T-helper 2 cell treated with Interferon-gamma antibody and Interleukin-4, amounts not matched to agents 5 μg/mL and 100 μg/mL, for 36 hours (primary cell): ENCODE measurements at regions not wholly inside any gene's neighbourhood (a gene's known extent, or its start where the extent isn't known, plus 50 kb on each side); places are given as distances from the start of the nearest gene placed in this dataset.

ENCODE experiments used
- DNase-seq: peaks from one replicate; pipeline ENCODE4 v3.0.0; 2021; ENCODE audit warnings: low spot score
- H3K27ac Mint-ChIP-seq: one replicate; pipeline ENCODE4 v1.8.0; 2021; ENCODE audit warnings: mild to moderate bottlenecking, mixed read lengths
- H3K27me3 Mint-ChIP-seq: one replicate; pipeline ENCODE4 v1.8.0; 2021; ENCODE audit warnings: low read depth, mixed read lengths
- H3K36me3 Mint-ChIP-seq: one replicate; pipeline ENCODE4 v1.8.0; 2021; ENCODE audit warnings: low read depth, mixed read lengths
- H3K4me1 Mint-ChIP-seq: one replicate; pipeline ENCODE4 v1.8.0; 2021; ENCODE audit warnings: low read depth, mixed read lengths
- H3K4me3 Mint-ChIP-seq: one replicate; pipeline ENCODE4 v1.8.0; 2022; ENCODE audit warnings: mild to moderate bottlenecking, moderate library complexity, mixed read lengths
- H3K9me3 Mint-ChIP-seq: one replicate; pipeline ENCODE4 v1.8.0; 2021; ENCODE audit warnings: mixed read lengths

DNA sequence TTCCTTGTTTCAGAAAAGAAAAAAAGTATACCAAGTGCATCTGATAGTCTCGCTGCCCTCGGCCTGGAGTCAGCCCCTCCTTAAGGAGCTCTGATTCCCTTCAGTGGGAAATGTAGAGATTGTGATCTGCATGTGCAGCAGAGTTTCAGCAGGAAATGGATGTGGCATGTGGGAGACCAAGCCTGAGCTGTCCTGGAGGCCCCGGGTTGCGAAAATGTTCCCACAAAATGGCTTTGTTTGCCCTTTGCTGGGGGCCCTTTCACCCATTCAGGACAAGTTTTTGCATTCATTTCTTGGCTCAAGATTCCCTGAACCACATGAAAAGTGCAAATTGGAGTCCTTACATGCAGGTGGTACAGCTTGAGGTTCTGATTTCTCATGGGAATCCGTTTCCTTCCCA is 230.9 kb downstream of the GADD45G start:
- DNase-seq = no peak
- Mint-ChIP-seq H3K9me3 (no peaks in the 10 kb centered on the region), H3K27ac (no peak overlapping the region), H3K36me3 (peaks cover 2% of the 10 kb centered on the region), H3K27me3 (peaks cover 32% of the 10 kb centered on the region), H3K4me1 (no peaks in the 10 kb centered on the region), H3K4me3 (no peak overlapping the region)

DNA sequence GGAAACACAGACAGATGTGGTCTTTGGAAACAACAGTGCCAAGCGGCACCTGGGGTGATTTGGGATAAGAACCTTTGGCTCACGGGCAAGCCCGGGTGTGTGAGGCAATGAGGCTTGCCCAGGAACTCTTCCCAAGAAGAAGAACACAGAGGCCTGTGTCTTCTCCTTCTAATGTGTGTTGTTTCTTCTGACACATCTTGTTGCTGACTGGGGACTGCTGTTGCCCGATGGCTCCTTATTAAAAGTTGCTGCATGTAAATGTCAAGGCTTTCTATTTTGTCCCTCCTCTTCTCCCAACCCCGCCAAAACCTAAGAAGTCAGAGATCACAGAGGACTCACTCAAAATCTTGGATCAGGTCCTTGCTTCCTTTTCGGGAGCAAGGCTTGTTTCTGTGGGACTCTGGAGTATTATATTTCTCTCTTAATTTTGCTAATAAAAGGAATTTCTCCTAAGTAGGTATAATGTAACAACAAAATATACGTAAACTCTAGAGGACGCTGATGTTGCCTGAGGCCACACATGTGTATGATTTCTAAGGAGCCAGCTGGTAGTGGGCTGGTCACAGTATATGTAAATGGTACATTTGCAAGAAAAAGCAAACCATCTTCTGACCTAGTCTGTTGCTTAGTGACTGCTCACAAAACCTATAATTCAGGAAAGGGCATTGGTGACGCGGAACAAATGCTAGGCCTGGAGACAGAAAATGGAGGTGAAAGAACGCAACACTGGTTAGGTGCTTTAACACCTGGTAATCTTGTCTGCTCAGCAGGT is 232.5 kb downstream of the GADD45G start:
- DNase-seq = no peak
- peaks cover 33% of the 10 kb centered on the region for H3K27me3 Mint-ChIP-seq
- H3K9me3 Mint-ChIP-seq = no peaks in the 10 kb centered on the region
- H3K36me3 Mint-ChIP-seq = no peaks in the 10 kb centered on the region
- no peaks in the 10 kb centered on the region for H3K4me1 Mint-ChIP-seq
- no peak overlapping the region for H3K4me3 Mint-ChIP-seq
- H3K27ac Mint-ChIP-seq = no peak overlapping the region

DNA sequence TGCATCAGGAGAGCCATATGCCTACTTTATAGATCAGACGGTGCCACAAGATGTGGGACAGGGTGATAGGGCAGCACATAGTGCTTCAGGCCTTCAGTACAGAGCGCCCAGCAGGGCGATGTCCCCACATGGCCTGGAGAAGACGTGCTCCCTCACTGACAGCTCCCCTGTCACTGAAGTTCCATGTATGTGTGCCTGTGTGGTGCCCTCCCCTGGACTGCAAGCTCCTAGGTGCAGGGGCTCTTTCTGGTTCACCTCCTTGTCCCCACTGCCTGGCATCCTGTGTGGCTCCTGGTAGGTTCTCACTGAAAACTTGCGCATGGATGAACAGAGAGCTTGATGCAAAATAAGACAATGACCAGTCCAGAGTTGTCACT is 233.1 kb downstream of the GADD45G start:
- DNase-seq = no peak
- Mint-ChIP-seq H3K4me1 (no peaks in the 10 kb centered on the region), H3K36me3 (no peaks in the 10 kb centered on the region), H3K4me3 (no peak overlapping the region), H3K9me3 (no peaks in the 10 kb centered on the region), H3K27ac (no peak overlapping the region), H3K27me3 (peaks cover 29% of the 10 kb centered on the region)

DNA sequence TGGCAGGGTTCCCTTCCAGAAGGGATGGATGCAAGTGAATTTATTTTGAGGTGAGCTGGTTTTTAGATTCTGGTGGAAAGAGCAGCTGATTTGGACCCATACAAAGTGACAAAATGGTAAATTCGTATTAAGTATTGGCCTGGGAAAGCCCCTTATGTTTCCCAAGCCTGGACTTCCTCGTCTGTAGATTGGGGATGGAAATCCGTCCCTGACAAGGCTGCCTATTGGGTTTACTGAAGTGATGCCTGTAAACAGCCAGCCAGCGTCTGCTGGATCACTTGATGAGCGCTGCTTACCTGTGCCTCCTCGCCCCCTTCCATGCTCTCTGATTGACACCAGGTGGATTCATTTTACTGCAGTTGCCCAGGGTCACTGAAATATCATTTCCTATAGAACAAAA is 233.8 kb downstream of the GADD45G start:
- no peaks in the 10 kb centered on the region for H3K36me3 Mint-ChIP-seq
- DNase-seq = no peak
- H3K4me1 Mint-ChIP-seq = no peaks in the 10 kb centered on the region
- no peak overlapping the region for H3K4me3 Mint-ChIP-seq
- H3K9me3 Mint-ChIP-seq = no peaks in the 10 kb centered on the region
- peaks cover 23% of the 10 kb centered on the region for H3K27me3 Mint-ChIP-seq
- no peak overlapping the region for H3K27ac Mint-ChIP-seq

DNA sequence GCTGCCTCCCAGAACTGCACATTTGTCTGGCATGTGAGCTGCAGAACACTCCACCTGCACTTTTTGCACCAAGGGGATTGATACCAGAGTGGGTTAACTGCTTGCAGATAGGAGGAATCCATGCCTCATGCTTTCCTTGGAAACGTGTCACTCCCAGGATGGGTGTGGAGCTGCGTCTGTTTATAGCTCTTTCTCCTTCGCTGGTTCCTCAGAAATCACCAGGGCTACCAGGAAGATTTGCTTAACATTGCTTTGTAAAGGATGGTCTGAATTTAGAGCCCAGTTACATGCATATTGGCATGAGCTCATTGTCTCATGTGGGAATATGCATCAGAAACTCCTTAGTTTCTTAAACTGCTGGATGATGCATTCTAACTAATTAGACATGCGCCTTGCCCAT is 234.6 kb downstream of the GADD45G start:
- H3K27me3 Mint-ChIP-seq = peaks cover 18% of the 10 kb centered on the region
- H3K4me1 Mint-ChIP-seq = no peaks in the 10 kb centered on the region
- no peaks in the 10 kb centered on the region for H3K9me3 Mint-ChIP-seq

DNA sequence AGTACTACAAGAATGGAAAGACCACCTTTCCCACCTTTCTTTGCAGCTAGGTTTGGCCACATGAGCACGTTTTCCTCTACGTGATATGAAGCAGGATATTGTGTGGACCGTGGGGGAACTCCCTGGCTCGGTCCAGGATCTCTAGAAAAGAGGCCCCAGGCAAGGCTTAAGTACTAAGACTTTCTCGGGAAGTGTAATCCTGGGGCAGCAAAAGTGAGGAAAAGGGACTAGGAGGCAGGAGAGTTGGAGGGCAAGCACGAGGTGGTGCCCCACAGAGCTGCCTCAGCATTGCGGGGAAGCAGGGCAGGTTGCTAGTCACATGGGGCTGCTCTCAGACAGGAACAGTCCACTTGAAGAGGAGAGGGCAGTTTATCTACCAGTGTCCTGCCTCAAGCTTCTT is 235.1 kb downstream of the GADD45G start:
- H3K4me3 Mint-ChIP-seq = no peak overlapping the region
- peaks cover 14% of the 10 kb centered on the region for H3K27me3 Mint-ChIP-seq
- H3K27ac Mint-ChIP-seq = no peak overlapping the region
- H3K9me3 Mint-ChIP-seq = no peaks in the 10 kb centered on the region
- H3K36me3 Mint-ChIP-seq = no peaks in the 10 kb centered on the region
- no peak for DNase-seq
- no peaks in the 10 kb centered on the region for H3K4me1 Mint-ChIP-seq

More for the DNA sequence above, 234.6 kb downstream of the GADD45G start:
- Mint-ChIP-seq H3K27ac (peak overlapping the region; percentile 13), H3K4me3 (no peak overlapping the region), H3K36me3 (no peaks in the 10 kb centered on the region)
- no peak for DNase-seq

DNA sequence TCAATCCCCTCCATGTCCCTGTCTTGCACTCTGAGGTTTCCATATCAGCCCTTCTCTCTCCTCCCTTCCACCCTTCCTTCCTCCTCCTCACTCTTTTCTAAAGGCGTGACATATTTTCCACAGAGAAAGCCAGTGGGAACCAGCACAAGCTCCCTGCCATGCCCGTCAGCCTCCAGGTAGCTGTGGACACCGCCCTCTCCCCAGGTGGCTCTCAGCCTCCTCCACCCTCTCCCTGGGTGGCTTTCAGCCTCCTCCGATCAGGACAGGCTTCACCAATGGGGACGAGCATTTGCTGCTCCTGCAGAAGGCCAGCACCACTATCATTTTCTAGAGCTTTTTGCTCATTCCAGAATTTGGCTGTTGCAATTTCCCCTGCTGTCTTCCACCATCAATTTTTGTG is 236.6 kb downstream of the GADD45G start:
- Mint-ChIP-seq H3K27ac (no peak overlapping the region), H3K9me3 (no peaks in the 10 kb centered on the region), H3K4me1 (no peaks in the 10 kb centered on the region), H3K27me3 (peaks cover 12% of the 10 kb centered on the region), H3K4me3 (no peak overlapping the region), H3K36me3 (no peaks in the 10 kb centered on the region)
- DNase-seq = no peak

DNA sequence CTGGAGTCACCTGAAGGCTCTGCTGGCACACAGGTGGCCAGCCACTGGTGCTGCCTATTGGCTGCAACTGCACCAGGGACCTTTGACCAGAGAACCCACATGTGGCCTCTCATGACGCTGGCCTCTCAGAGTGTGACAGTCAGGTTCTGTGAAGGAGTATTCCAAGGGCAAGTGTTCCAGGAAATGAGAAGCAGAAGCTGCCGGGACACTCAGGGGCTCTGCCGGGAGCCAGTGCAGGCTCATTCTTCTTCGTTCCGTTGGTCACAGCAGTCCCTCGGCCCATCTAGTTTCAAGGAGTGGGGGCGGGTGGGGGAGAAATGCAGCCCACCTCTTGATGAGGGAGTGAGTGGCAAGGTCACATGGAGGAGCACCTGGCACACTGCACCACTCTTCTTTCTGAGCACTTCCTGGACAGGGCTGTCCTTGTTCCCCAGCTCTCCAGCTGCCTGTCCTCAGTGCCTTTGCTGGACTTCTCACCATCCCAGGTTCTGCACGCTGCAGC is 237.5 kb downstream of the GADD45G start:
- H3K27ac Mint-ChIP-seq = no peak overlapping the region
- no peak overlapping the region for H3K4me3 Mint-ChIP-seq
- peaks cover 12% of the 10 kb centered on the region for H3K27me3 Mint-ChIP-seq
- no peaks in the 10 kb centered on the region for H3K4me1 Mint-ChIP-seq
- no peak for DNase-seq
- no peaks in the 10 kb centered on the region for H3K36me3 Mint-ChIP-seq
- no peaks in the 10 kb centered on the region for H3K9me3 Mint-ChIP-seq

DNA sequence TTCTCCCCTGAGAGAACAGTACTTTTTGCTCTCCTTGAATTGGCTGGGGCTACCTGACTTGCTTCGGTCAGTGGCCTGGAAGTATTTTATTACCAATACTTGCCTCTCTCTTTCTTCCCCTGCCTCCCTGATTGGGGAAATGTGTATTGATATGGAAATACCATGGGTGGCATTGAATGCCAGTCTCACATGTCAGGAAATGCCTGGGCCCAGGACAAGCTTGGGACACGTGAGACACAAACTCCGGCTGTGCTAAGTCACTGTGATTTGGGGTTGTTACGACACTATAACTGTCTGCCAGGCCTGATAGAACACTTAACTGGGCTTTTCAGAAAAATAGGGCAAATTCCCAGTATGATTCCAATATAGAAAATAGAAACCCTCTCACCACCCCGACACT is 238.3 kb downstream of the GADD45G start:
- no peak for DNase-seq
- no peaks in the 10 kb centered on the region for H3K4me1 Mint-ChIP-seq
- peaks cover 12% of the 10 kb centered on the region for H3K27me3 Mint-ChIP-seq
- no peak overlapping the region for H3K4me3 Mint-ChIP-seq
- H3K27ac Mint-ChIP-seq = no peak overlapping the region
- H3K36me3 Mint-ChIP-seq = no peaks in the 10 kb centered on the region
- H3K9me3 Mint-ChIP-seq = no peaks in the 10 kb centered on the region

DNA sequence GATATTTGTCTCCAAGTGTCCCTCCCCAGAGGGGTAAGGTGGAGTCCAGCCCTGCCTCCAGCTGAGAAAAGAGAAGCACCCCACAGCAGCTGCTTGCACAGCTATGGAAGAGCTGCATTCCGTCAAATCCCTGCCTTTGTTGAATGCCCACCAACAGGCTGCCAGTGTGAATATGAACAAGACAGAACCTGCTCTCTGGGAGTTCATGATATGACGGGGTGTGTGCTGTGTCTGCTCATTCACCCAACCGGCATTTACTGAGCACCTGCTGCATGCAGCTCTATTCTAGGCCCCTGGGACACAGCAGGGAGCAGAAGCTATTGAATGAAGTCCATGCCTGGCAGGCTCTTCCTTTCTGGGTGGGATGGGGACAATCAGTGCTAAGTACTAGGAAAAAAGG is 238.8 kb downstream of the GADD45G start:
- H3K9me3 Mint-ChIP-seq = no peaks in the 10 kb centered on the region
- no peaks in the 10 kb centered on the region for H3K36me3 Mint-ChIP-seq
- DNase-seq = no peak
- H3K27me3 Mint-ChIP-seq = peaks cover 12% of the 10 kb centered on the region
- no peaks in the 10 kb centered on the region for H3K4me1 Mint-ChIP-seq
- H3K4me3 Mint-ChIP-seq = no peak overlapping the region
- no peak overlapping the region for H3K27ac Mint-ChIP-seq

DNA sequence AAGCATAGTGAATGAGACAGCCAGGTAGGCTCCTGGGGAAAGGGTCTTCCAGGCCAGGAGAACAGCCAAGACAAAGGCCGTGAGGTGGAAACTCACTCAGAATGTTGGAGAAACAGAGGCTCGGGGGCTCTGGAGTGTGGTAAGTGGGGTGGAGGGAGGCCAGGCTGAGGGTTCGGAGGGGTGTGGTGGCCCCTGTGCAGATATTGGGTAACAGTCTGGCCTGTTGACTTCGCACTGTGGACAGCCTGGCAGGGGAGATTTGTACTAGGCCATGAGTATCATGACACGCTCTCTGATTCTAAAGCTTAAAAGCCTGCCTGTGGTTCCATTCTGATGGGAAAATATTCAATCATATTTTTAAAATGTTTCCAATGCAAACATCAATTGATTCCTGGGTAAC is 239.3 kb downstream of the GADD45G start:
- Mint-ChIP-seq H3K4me1 (no peaks in the 10 kb centered on the region), H3K9me3 (no peaks in the 10 kb centered on the region), H3K27ac (no peak overlapping the region), H3K36me3 (no peaks in the 10 kb centered on the region), H3K27me3 (peaks cover 8% of the 10 kb centered on the region), H3K4me3 (no peak overlapping the region)
- DNase-seq = no peak

DNA sequence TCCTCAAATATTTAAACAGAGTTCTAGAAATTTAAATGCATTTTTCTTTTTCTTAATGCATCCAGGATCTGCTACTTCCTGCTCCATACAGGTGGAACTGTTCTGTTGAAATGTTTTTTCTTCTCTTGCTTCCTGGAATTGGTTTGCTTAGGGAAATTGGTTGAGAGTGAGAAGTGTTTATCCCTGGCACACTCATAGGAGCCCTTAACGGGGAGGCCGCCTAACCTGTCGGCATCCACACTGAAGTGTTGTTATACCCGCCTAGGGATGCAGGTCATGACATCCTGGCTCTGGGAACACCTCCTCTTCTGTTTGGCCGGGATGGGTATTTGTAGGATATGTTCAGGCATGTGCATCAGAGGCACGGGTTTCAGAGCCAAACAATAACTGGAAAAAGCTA is 239.7 kb downstream of the GADD45G start:
- H3K9me3 Mint-ChIP-seq = no peaks in the 10 kb centered on the region
- no peaks in the 10 kb centered on the region for H3K4me1 Mint-ChIP-seq
- no peak overlapping the region for H3K27ac Mint-ChIP-seq
- peaks cover 8% of the 10 kb centered on the region for H3K27me3 Mint-ChIP-seq
- H3K36me3 Mint-ChIP-seq = no peaks in the 10 kb centered on the region
- no peak overlapping the region for H3K4me3 Mint-ChIP-seq
- DNase-seq = no peak

DNA sequence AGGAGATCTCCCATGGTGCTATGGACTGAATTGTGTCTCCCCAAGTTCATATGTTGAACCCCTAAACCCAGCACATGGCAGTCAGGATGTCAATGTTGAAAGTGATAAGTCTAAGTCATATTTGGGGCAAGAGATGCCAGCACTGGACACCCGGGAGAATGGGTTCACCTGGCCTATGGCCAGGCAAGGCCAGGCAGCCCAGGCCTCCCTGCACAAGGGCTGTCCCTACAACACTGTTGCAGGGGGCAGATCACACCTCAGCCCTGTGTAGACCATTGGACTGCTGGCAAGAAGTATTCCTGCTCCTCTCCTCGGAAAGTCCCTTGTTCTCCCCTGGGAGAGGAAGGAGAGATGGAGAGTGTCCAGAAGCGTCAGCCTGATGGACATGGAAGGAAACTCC is 240.5 kb downstream of the GADD45G start:
- Mint-ChIP-seq H3K4me3 (no peak overlapping the region), H3K9me3 (no peaks in the 10 kb centered on the region), H3K4me1 (no peaks in the 10 kb centered on the region), H3K36me3 (no peaks in the 10 kb centered on the region), H3K27me3 (peaks cover 8% of the 10 kb centered on the region), H3K27ac (no peak overlapping the region)
- DNase-seq = no peak

DNA sequence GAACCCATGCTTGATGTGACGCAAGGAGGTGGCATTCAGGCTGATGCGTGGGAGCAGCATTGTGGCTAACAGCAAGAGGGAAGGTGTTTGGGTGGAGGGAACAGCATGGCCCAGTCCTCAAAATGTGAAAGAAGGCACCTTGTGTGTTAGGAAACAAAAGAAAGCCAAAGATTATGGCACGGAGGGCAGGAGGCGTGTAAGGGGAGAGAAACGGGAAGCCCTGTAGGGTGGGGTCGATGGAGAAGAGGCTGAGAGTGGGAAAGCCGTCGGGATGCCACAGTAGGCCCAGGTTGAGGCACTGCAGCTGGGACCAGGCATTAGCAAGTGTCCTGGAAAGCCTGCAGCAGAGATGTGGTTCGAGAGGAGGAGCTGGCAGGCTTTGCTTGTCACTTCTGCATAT is 241.1 kb downstream of the GADD45G start:
- H3K9me3 Mint-ChIP-seq = no peaks in the 10 kb centered on the region
- no peak for DNase-seq
- H3K36me3 Mint-ChIP-seq = no peaks in the 10 kb centered on the region
- H3K27ac Mint-ChIP-seq = no peak overlapping the region
- no peaks in the 10 kb centered on the region for H3K4me1 Mint-ChIP-seq
- peaks cover 10% of the 10 kb centered on the region for H3K27me3 Mint-ChIP-seq
- H3K4me3 Mint-ChIP-seq = no peak overlapping the region
